HEK293 (cell line): ENCODE measurements at regions not wholly inside any gene's neighbourhood (a gene's known extent, or its start where the extent isn't known, plus 50 kb on each side); places are given as distances from the start of the nearest gene placed in this dataset.

Experiments
- CTCF ChIA-PET: fragments of 350-600 bp; formaldehyde crosslinking; extraction: SDS; loops from one replicate; lab custom pipeline; 2021; ENCODE audit warnings: antibody characterized with exemption; lab: Yijun Ruan, JAX
- POLR2A ChIA-PET: fragments of 300-600 bp; formaldehyde crosslinking; extraction: SDS; loops from one replicate; lab custom pipeline; 2020; ENCODE audit warnings: antibody characterized with exemption, inconsistent platforms; lab: Yijun Ruan, JAX
- H3K27ac ChIP-seq: fragments of 200-500 bp; sonication (Bioruptor generic); 2 replicates; pipeline ENCODE4 v1.5.1; 2014; ENCODE audit warnings: low read depth, low read length, control low read depth, inconsistent platforms; ENCODE audit errors: extremely low read depth
- H3K36me3 ChIP-seq, 2 experiments: fragments of 200-500 bp in 1 of 2; sonication (Bioruptor generic) in 1 of 2; 1 replicate in 1 of 2; 2 replicates in 1 of 2; pipeline ENCODE4 v1.5.1; 2014 to 2017; ENCODE audit warnings: inconsistent platforms in 2 of 2, low read length in 2 of 2; ENCODE audit not compliant: control insufficient read depth in 2 of 2, insufficient read depth in 1 of 2
- H3K4me1 ChIP-seq: fragments of 200-500 bp; sonication (Bioruptor generic); 2 replicates; pipeline ENCODE4 v1.5.1; 2014; ENCODE audit warnings: mild to moderate bottlenecking, low read length, inconsistent platforms; ENCODE audit not compliant: control insufficient read depth, insufficient read depth
- H3K4me3 ChIP-seq: 2 replicates; pipeline ENCODE4 v1.5.1; 2011; ENCODE audit warnings: low read depth, mild to moderate bottlenecking, control low read depth, low read length, moderate library complexity
- H3K9me3 ChIP-seq: fragments of 200-500 bp; sonication (Bioruptor generic); 2 replicates; pipeline ENCODE4 v1.5.1; 2014; ENCODE audit warnings: low read depth, low read length, inconsistent platforms; ENCODE audit not compliant: control insufficient read depth, insufficient read depth
- GLIS1 ChIP-seq: fragments of 450-650 bp; formaldehyde crosslinking; IDR thresholded peaks from 2 replicates; pipeline ENCODE4 v1.5.1; 2016; ENCODE audit warnings: missing biosample characterization, missing genetic modification characterization
- HOXA7 ChIP-seq: sonication (generic); formaldehyde crosslinking; IDR thresholded peaks from 2 replicates; pipeline ENCODE4 v1.8.1; 2022; ENCODE audit warnings: missing genetic modification reagents, borderline replicate concordance
- TCF7L2 ChIP-seq: IDR thresholded peaks from 2 replicates; pipeline ENCODE4 v1.6.1; 2011; ENCODE audit warnings: low read depth, mild to moderate bottlenecking, inconsistent platforms, low read length, moderate library complexity, borderline replicate concordance
- YY1 ChIP-seq: fragments of 450-650 bp; formaldehyde crosslinking; IDR thresholded peaks from 2 replicates; pipeline ENCODE4 v1.5.1; 2018; ENCODE audit warnings: missing biosample characterization, missing genetic modification characterization
- ZFP69B ChIP-seq: fragments of 450-650 bp; formaldehyde crosslinking; IDR thresholded peaks from 2 replicates; pipeline ENCODE4 v1.5.1; 2016; ENCODE audit warnings: missing biosample characterization, missing genetic modification characterization
- ZNF10 ChIP-seq: fragments of 450-650 bp; formaldehyde crosslinking; IDR thresholded peaks from 2 replicates; pipeline ENCODE4 v1.5.1; 2017; ENCODE audit warnings: missing biosample characterization, missing genetic modification characterization
- ZNF223 ChIP-seq: fragments of 450-650 bp; formaldehyde crosslinking; IDR thresholded peaks from 2 replicates; pipeline ENCODE4 v1.5.1; 2016; ENCODE audit warnings: missing biosample characterization, missing genetic modification characterization
- ZNF292 ChIP-seq: fragments of 450-650 bp; formaldehyde crosslinking; IDR thresholded peaks from 2 replicates; pipeline ENCODE4 v1.5.1; 2016; ENCODE audit warnings: low read depth, missing biosample characterization, missing genetic modification characterization, borderline replicate concordance
- ZNF302 ChIP-seq: fragments of 450-650 bp; formaldehyde crosslinking; IDR thresholded peaks from 2 replicates; pipeline ENCODE4 v1.5.1; 2016; ENCODE audit warnings: missing biosample characterization, missing genetic modification characterization, low read depth
- ZNF416 ChIP-seq: fragments of 450-650 bp; formaldehyde crosslinking; IDR thresholded peaks from 2 replicates; pipeline ENCODE4 v1.5.1; 2016; ENCODE audit warnings: missing biosample characterization, missing genetic modification characterization
- ZNF473 ChIP-seq: fragments of 450-650 bp; formaldehyde crosslinking; IDR thresholded peaks from 2 replicates; pipeline ENCODE4 v1.5.1; 2017; ENCODE audit warnings: missing biosample characterization, missing genetic modification characterization
- ZNF510 ChIP-seq: fragments of 450-650 bp; formaldehyde crosslinking; IDR thresholded peaks from 2 replicates; pipeline ENCODE4 v1.5.1; 2018; ENCODE audit warnings: mild to moderate bottlenecking, missing genetic modification characterization, missing biosample characterization; ENCODE audit not compliant: insufficient replicate concordance
- ZNF514 ChIP-seq: fragments of 450-650 bp; formaldehyde crosslinking; IDR thresholded peaks from 2 replicates; pipeline ENCODE4 v1.5.1; 2016; ENCODE audit warnings: missing biosample characterization, missing genetic modification characterization
- ZNF521 ChIP-seq: fragments of 450-650 bp; formaldehyde crosslinking; IDR thresholded peaks from 2 replicates; pipeline ENCODE4 v1.5.1; 2017; ENCODE audit warnings: missing biosample characterization, mild to moderate bottlenecking, missing genetic modification characterization
- ZNF596 ChIP-seq: fragments of 450-650 bp; IDR thresholded peaks from 2 replicates; pipeline ENCODE4 v1.5.0; 2018; ENCODE audit warnings: missing biosample characterization, mild to moderate bottlenecking, missing genetic modification characterization, moderate library complexity
- ZNF843 ChIP-seq: fragments of 450-650 bp; formaldehyde crosslinking; IDR thresholded peaks from 2 replicates; pipeline ENCODE4 v1.5.1; 2016; ENCODE audit warnings: missing biosample characterization, missing genetic modification characterization
- TF ChIP-seq, protein P1 (sequence below): fragments of 450-650 bp; formaldehyde crosslinking; conservative IDR thresholded peaks from 2 replicates; pipeline ENCODE4 v1.5.1; 2016; ENCODE audit warnings: low read depth, missing biosample characterization, missing genetic modification characterization
- TF ChIP-seq, protein P2 (sequence below): fragments of 450-650 bp; IDR thresholded peaks from 2 replicates; pipeline ENCODE4 v1.5.1; 2018; ENCODE audit warnings: missing biosample characterization, missing genetic modification characterization
- TF ChIP-seq, protein P3 (sequence below): fragments of 450-650 bp; formaldehyde crosslinking; IDR thresholded peaks from 2 replicates; pipeline ENCODE4 v1.5.1; 2016; ENCODE audit warnings: missing biosample characterization, missing genetic modification characterization
- TF ChIP-seq, protein P4 (sequence below): fragments of 450-650 bp; formaldehyde crosslinking; IDR thresholded peaks from 2 replicates; pipeline ENCODE4 v1.5.1; 2016; ENCODE audit warnings: missing biosample characterization, missing genetic modification characterization
- TF ChIP-seq, protein P5 (sequence below): fragments of 450-650 bp; formaldehyde crosslinking; IDR thresholded peaks from 2 replicates; pipeline ENCODE4 v1.5.1; 2016; ENCODE audit warnings: missing biosample characterization, missing genetic modification characterization

DNA sequence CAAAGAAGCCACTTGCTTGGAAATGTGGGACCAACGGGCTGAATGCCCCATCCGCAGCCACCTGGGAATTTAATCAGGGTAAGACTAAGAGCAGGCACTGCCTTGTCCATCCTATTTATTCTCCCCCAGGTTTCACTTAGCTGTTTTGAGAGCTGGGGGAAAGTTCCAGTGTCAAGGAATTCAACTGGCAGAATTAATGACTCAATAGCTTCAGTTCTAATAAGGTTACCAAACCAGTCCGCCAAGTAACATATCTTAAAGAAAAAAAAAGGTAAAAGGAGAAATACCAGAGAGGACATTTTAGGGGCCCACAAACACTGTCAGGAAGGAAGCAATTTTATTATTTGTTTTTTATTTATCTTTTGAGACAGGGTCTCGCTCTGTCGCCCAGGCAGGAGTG, 157.6 kb upstream of the SOD1 start:
- no peak for TF ChIP-seq ZNF843 (tag by site-specific recombination)
- TF ChIP-seq ZNF521 (tag by site-specific recombination) = no peak
- no peak for TF ChIP-seq ZNF416 (tag by site-specific recombination)
- TF ChIP-seq HOXA7 (CRISPR knock-in tag) = no peak
- H3K36me3 ChIP-seq = no peaks in the 10 kb centered on the region; a peak in 1 of 3 replicates
- no peaks in the 10 kb centered on the region for H3K9me3 ChIP-seq
- CTCF ChIA-PET = interaction anchor here (0.6 to 1.2 kb wide), 7 partner anchors 9 to 305 kb away, joined by 3 to 4 read pairs (median 3); no protein-coding TSS in a partner anchor
- H3K4me3 ChIP-seq = no peak overlapping the region
- peaks cover 11% of the 10 kb centered on the region; the same call in 1 of the 2 replicates for H3K4me1 ChIP-seq
- POLR2A ChIA-PET = no interaction called here
- H3K27ac ChIP-seq = no peak overlapping the region

DNA sequence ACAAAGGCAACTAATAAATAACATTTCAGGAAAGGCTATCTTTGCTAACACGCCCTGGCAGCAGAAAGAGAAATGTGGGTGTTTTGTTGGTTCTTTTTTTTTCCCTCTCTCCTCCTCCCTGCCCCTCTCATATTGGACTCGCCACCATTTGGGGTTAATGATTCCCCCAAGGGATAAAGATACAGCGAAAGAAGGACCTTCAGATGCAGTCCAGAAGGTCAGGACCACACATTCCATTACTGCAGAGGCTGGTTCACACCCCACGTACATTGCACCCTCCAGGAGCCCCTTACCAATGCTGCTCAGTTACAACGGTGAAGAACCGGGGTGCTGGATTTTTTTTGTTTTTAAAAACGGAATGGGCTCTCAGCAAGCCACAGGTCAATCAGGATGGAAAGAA, 156.9 kb upstream of the TIAM1 start:
- H3K36me3 ChIP-seq = no peaks in the 10 kb centered on the region; a peak in 1 of 3 replicates
- TF ChIP-seq, protein P1, sequence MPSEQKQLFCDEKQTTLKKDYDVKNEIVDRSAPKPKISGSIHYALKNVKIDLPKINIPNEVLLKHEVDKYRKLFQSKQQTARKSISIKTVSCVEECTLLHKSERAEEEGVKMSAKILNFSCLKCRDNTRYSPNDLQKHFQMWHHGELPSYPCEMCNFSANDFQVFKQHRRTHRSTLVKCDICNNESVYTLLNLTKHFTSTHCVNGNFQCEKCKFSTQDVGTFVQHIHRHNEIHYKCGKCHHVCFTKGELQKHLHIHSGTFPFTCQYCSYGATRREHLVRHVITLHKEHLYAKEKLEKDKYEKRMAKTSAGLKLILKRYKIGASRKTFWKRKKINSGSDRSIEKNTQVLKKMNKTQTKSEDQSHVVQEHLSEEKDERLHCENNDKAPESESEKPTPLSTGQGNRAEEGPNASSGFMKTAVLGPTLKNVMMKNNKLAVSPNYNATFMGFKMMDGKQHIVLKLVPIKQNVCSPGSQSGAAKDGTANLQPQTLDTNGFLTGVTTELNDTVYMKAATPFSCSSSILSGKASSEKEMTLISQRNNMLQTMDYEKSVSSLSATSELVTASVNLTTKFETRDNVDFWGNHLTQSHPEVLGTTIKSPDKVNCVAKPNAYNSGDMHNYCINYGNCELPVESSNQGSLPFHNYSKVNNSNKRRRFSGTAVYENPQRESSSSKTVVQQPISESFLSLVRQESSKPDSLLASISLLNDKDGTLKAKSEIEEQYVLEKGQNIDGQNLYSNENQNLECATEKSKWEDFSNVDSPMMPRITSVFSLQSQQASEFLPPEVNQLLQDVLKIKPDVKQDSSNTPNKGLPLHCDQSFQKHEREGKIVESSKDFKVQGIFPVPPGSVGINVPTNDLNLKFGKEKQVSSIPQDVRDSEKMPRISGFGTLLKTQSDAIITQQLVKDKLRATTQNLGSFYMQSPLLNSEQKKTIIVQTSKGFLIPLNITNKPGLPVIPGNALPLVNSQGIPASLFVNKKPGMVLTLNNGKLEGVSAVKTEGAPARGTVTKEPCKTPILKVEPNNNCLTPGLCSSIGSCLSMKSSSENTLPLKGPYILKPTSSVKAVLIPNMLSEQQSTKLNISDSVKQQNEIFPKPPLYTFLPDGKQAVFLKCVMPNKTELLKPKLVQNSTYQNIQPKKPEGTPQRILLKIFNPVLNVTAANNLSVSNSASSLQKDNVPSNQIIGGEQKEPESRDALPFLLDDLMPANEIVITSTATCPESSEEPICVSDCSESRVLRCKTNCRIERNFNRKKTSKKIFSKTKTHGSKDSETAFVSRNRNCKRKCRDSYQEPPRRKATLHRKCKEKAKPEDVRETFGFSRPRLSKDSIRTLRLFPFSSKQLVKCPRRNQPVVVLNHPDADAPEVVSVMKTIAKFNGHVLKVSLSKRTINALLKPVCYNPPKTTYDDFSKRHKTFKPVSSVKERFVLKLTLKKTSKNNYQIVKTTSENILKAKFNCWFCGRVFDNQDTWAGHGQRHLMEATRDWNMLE = no peak
- TF ChIP-seq ZNF514 = no peak
- no peak for TF ChIP-seq ZNF292 (tag by site-specific recombination)
- no peak overlapping the region for H3K27ac ChIP-seq
- H3K4me3 ChIP-seq = no peak overlapping the region
- peaks cover 11% of the 10 kb centered on the region; the same call in 1 of the 2 replicates for H3K4me1 ChIP-seq
- no peaks in the 10 kb centered on the region for H3K9me3 ChIP-seq
- POLR2A ChIA-PET = no interaction called here
- CTCF ChIA-PET = interaction anchor here (0.7 to 1.2 kb wide), 5 partner anchors 23 to 302 kb away, joined by 3 read pairs; no protein-coding TSS in a partner anchor

DNA sequence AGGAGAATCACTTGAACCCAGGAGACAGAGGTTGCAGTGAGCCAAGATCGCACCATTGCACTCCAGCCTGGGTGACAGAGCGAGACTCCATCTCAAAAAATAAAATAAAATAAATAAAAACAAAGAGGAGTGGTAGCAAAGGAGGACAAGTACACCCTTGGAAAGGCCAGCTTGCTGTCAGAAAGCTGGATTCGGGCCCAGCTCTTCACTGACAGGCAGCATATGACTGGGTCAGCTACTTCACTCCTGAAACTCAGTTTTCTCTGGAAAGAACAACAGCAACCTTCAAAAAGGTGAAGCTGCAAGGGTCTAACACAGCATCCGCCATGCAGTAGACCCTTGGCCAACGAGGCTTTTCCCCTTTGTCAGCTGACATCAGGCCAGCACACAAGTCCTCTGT, 156.0 kb upstream of the TIAM1 start:
- ChIA-PET POLR2A (no interaction called here), CTCF (interaction anchor here (0.6 to 1.3 kb wide), 5 partner anchors 24 to 302 kb away, joined by 3 to 5 read pairs (median 3); no protein-coding TSS in a partner anchor)
- Histone ChIP-seq H3K27ac (no peak overlapping the region), H3K4me1 (peaks cover 11% of the 10 kb centered on the region; the same call in 1 of the 2 replicates), H3K9me3 (no peaks in the 10 kb centered on the region), H3K4me3 (no peak overlapping the region), H3K36me3 (no peaks in the 10 kb centered on the region; a peak in 1 of 3 replicates)
- no peak for TF ChIP-seq GLIS1
- TF ChIP-seq, protein P2, sequence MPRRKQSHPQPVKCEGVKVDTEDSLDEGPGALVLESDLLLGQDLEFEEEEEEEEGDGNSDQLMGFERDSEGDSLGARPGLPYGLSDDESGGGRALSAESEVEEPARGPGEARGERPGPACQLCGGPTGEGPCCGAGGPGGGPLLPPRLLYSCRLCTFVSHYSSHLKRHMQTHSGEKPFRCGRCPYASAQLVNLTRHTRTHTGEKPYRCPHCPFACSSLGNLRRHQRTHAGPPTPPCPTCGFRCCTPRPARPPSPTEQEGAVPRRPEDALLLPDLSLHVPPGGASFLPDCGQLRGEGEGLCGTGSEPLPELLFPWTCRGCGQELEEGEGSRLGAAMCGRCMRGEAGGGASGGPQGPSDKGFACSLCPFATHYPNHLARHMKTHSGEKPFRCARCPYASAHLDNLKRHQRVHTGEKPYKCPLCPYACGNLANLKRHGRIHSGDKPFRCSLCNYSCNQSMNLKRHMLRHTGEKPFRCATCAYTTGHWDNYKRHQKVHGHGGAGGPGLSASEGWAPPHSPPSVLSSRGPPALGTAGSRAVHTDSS (tag by site-specific recombination) = no peak
- no peak for TF ChIP-seq ZNF223
- TF ChIP-seq ZNF473 (tag by site-specific recombination) = no peak
- TF ChIP-seq ZNF510 (tag by site-specific recombination) = no peak
- TF ChIP-seq TCF7L2 = no peak
- TF ChIP-seq, protein P3, sequence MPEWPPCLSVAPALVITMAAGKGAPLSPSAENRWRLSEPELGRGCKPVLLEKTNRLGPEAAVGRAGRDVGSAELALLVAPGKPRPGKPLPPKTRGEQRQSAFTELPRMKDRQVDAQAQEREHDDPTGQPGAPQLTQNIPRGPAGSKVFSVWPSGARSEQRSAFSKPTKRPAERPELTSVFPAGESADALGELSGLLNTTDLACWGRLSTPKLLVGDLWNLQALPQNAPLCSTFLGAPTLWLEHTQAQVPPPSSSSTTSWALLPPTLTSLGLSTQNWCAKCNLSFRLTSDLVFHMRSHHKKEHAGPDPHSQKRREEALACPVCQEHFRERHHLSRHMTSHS = no peak
- TF ChIP-seq YY1 = no peak
- TF ChIP-seq ZNF596 (tag by site-specific recombination) = no peak
- TF ChIP-seq, protein P4, sequence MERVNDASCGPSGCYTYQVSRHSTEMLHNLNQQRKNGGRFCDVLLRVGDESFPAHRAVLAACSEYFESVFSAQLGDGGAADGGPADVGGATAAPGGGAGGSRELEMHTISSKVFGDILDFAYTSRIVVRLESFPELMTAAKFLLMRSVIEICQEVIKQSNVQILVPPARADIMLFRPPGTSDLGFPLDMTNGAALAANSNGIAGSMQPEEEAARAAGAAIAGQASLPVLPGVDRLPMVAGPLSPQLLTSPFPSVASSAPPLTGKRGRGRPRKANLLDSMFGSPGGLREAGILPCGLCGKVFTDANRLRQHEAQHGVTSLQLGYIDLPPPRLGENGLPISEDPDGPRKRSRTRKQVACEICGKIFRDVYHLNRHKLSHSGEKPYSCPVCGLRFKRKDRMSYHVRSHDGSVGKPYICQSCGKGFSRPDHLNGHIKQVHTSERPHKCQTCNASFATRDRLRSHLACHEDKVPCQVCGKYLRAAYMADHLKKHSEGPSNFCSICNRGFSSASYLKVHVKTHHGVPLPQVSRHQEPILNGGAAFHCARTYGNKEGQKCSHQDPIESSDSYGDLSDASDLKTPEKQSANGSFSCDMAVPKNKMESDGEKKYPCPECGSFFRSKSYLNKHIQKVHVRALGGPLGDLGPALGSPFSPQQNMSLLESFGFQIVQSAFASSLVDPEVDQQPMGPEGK = no peak
- TF ChIP-seq ZNF302 (tag by site-specific recombination) = no peak
- TF ChIP-seq, protein P5, sequence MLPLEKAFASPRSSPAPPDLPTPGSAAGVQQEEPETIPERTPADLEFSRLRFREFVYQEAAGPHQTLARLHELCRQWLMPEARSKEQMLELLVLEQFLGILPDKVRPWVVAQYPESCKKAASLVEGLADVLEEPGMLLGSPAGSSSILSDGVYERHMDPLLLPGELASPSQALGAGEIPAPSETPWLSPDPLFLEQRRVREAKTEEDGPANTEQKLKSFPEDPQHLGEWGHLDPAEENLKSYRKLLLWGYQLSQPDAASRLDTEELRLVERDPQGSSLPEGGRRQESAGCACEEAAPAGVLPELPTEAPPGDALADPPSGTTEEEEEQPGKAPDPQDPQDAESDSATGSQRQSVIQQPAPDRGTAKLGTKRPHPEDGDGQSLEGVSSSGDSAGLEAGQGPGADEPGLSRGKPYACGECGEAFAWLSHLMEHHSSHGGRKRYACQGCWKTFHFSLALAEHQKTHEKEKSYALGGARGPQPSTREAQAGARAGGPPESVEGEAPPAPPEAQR (tag by site-specific recombination) = no peak
- no peak for TF ChIP-seq ZNF10 (tag by site-specific recombination)
- TF ChIP-seq ZFP69B (tag by site-specific recombination) = no peak
